Body of pancreas (tissue), 4 donors: ENCODE measurements at regions not wholly inside any gene's neighbourhood (a gene's known extent, or its start where the extent isn't known, plus 50 kb on each side); places are given as distances from the start of the nearest gene placed in this dataset.

Experiments used
- ATAC-seq: fragments of 150-250 bp; one replicate; pipeline ENCODE4 v1.9.1; 2016
- DNase-seq, 4 donors: peaks; one replicate each; pipeline ENCODE4 v3.0.0-alpha.2; 2019
- H3K27ac ChIP-seq, 4 donors: fragments of 200-600 bp; sonication (generic); 1 replicate in 3 of 4; 2 replicates in 1 of 4; pipeline versions ENCODE4 v1.5.1 to v1.6.1; 2016 to 2019; ENCODE audit warnings: mild to moderate bottlenecking in 1 of 4, mixed read lengths in 1 of 4, moderate library complexity in 1 of 4
- H3K27me3 ChIP-seq, 2 donors: fragments of 200-600 bp; sonication (generic); one replicate each; pipeline ENCODE4 v1.6.0; 2016; ENCODE audit warnings: mild to moderate bottlenecking in 1 of 2
- H3K36me3 ChIP-seq, 2 donors: fragments of 200-600 bp; sonication (generic); replicated peaks in 1 of 2; 2 replicates each; pipeline ENCODE4 v1.5.1; 2016; ENCODE audit warnings: low read depth in 2 of 2; ENCODE audit not compliant: insufficient read depth in 1 of 2
- H3K4me1 ChIP-seq: fragments of 200-600 bp; sonication (generic); one replicate; pipeline ENCODE4 v1.6.0; 2016
- H3K4me3 ChIP-seq, 2 donors: fragments of 200-600 bp; sonication (generic); 1 replicate in 1 of 2; 2 replicates in 1 of 2; pipeline ENCODE4 v1.5.1; 2016 to 2019
- H3K9me3 ChIP-seq, 3 donors: fragments of 200-600 bp; sonication (generic); 1 replicate in 2 of 3; 2 replicates in 1 of 3; pipeline ENCODE4 v1.5.1; 2016
- CTCF ChIP-seq, 7 experiments: fragments of 450-650 bp in 4 of 7; fragments of 200-600 bp in 3 of 7; sonication (generic) in 3 of 7; IDR thresholded peaks; one replicate each; pipeline ENCODE4 v1.5.1; 2016 to 2019; ENCODE audit warnings: antibody characterized with exemption in 7 of 7
- POLR2A ChIP-seq, 3 donors: fragments of 450-650 bp; IDR thresholded peaks; one replicate each; pipeline ENCODE4 v1.6.1; 2016; ENCODE audit warnings: antibody characterized with exemption in 3 of 3, mild to moderate bottlenecking in 2 of 3
- WGBS, 2 donors: methylation state at CpG; one replicate each; pipeline ENCODE4 v1.1.5; 2017; 5-methylcytosine and 5-hydroxymethylcytosine counted together
- intact Hi-C: fragments of 100-400 bp; cut with DNase I; formaldehyde crosslinking; loops from one replicate; pipeline ENCODE4 v1.15.1; 2023

- no peak for DNase-seq
- Histone ChIP-seq H3K4me1 (peaks cover 28% of the 10 kb centered on the region), H3K36me3 (no peaks in the 10 kb centered on the region), H3K4me3 (no peak overlapping the region), H3K9me3 (no peaks in the 10 kb centered on the region), H3K27ac (no peak overlapping the region), H3K27me3 (no peaks in the 10 kb centered on the region)
- TF ChIP-seq POLR2A (IDR thresholded peaks at IDR 0.05) (no peak), CTCF (IDR thresholded peaks at IDR 0.05) (no peak)
- intact Hi-C loops: no loop called here
- WGBS, 2 donors: 91 to 94% methylated on average over 5 of the region's 5 CpGs
- ATAC-seq: no peak
Measured at GRCh38 chr3:40876009-40876408, 323.3 kb upstream of the CTNNB1 start.

- H3K27ac ChIP-seq: no peak overlapping the region
Measured at GRCh38 chr3:40876496-40876895, 322.8 kb upstream of the CTNNB1 start.

GRCh38 chr3:40877631-40878463, 321.5 kb upstream of the CTNNB1 start:
- H3K4me1 ChIP-seq: peaks cover 36% of the 10 kb centered on the region
- no peak overlapping the region for H3K4me3 ChIP-seq
- H3K27me3 ChIP-seq: no peaks in the 10 kb centered on the region
- DNase-seq (peak; percentile 80 to 90 (median 86)), ATAC-seq (peak; percentile 90)
- TF ChIP-seq POLR2A (IDR thresholded peaks at IDR 0.05) (peak in 2 of 3 donors; percentile 24 to 34), CTCF (IDR thresholded peaks at IDR 0.05) (no peak)
- no peaks in the 10 kb centered on the region for H3K36me3 ChIP-seq
- peak overlapping the region; percentile 39 to 77 (median 70) for H3K27ac ChIP-seq
- H3K9me3 ChIP-seq: no peaks in the 10 kb centered on the region
- WGBS, 2 donors: 15 to 19% methylated on average over 10 to 11 of the region's 11 CpGs
- intact Hi-C loops: no loop called here

More at GRCh38 chr3:40876496-40876895, 322.8 kb upstream of the CTNNB1 start:
- DNase-seq (no peak), ATAC-seq (no peak)
- H3K27me3 ChIP-seq: no peaks in the 10 kb centered on the region
- no peaks in the 10 kb centered on the region for H3K36me3 ChIP-seq
- H3K4me1 ChIP-seq: peaks cover 28% of the 10 kb centered on the region
- H3K4me3 ChIP-seq: no peak overlapping the region
- no peaks in the 10 kb centered on the region for H3K9me3 ChIP-seq
- intact Hi-C loops: no loop called here
- 100% methylated on average over 2 of the region's 2 CpGs for WGBS, 2 donors
- no peak for TF ChIP-seq CTCF (IDR thresholded peaks at IDR 0.05)

- DNase-seq: no peak
Measured at GRCh38 chr3:40878464-40878905, 320.8 kb upstream of the CTNNB1 start.

More at GRCh38 chr3:40878464-40878905, 320.8 kb upstream of the CTNNB1 start:
- peak overlapping the region; percentile 39 to 77 (median 70) for H3K27ac ChIP-seq
- no peaks in the 10 kb centered on the region for H3K27me3 ChIP-seq
- H3K4me1 ChIP-seq: peaks cover 33% of the 10 kb centered on the region
- intact Hi-C loops: no loop called here
- H3K9me3 ChIP-seq: no peaks in the 10 kb centered on the region
- ATAC-seq: no peak
- 30 to 46% methylated on average over 3 of the region's 3 CpGs for WGBS, 2 donors
- H3K4me3 ChIP-seq: no peak overlapping the region
- no peak for TF ChIP-seq CTCF (IDR thresholded peaks at IDR 0.05)
- no peak for TF ChIP-seq POLR2A (IDR thresholded peaks at IDR 0.05)
- no peaks in the 10 kb centered on the region for H3K36me3 ChIP-seq
